T-helper 2 cell treated with Interferon-gamma antibody and Interleukin-4, amounts not matched to agents 5 μg/mL and 100 μg/mL, for 36 hours (primary cell): ENCODE measurements at regions not wholly inside any gene's neighbourhood (a gene's known extent, or its start where the extent isn't known, plus 50 kb on each side); places are given as distances from the start of the nearest gene placed in this dataset.
"Not testable (repeated sequence)": the region's sequence is repeated elsewhere in the genome, so short reads cannot be mapped to it uniquely, and the experiment has no call there.

Source experiments
- DNase-seq: peaks from one replicate; pipeline ENCODE4 v3.0.0; 2021; ENCODE audit warnings: low spot score
- H3K27ac Mint-ChIP-seq: one replicate; pipeline ENCODE4 v1.8.0; 2021; ENCODE audit warnings: mild to moderate bottlenecking, mixed read lengths
- H3K27me3 Mint-ChIP-seq: one replicate; pipeline ENCODE4 v1.8.0; 2021; ENCODE audit warnings: low read depth, mixed read lengths
- H3K36me3 Mint-ChIP-seq: one replicate; pipeline ENCODE4 v1.8.0; 2021; ENCODE audit warnings: low read depth, mixed read lengths
- H3K4me1 Mint-ChIP-seq: one replicate; pipeline ENCODE4 v1.8.0; 2021; ENCODE audit warnings: low read depth, mixed read lengths
- H3K4me3 Mint-ChIP-seq: one replicate; pipeline ENCODE4 v1.8.0; 2022; ENCODE audit warnings: mild to moderate bottlenecking, moderate library complexity, mixed read lengths
- H3K9me3 Mint-ChIP-seq: one replicate; pipeline ENCODE4 v1.8.0; 2021; ENCODE audit warnings: mixed read lengths

DNA sequence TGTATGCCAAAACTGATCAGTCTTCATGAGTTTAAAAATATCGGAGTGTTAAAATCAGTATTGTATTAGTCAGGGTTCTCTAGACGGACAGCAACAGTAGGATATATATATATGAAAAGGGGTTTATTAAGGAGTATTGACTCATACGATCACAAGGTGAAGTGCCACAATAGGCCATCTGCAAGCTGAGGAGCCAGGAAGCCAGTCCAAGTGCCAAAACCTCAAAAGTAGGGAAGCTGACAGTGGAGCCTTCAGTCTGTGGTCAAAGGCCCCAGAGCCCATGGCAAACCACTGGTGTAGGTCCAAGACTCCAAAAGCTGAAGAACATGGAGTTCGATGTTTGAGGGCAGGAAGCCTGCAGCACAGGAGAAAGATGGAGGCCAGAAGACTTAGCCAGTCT is 391.0 kb upstream of the CADM2 start:
- DNase-seq: no peak
- H3K4me1 Mint-ChIP-seq: no peaks in the 10 kb centered on the region
- H3K27ac Mint-ChIP-seq: no peak overlapping the region
- H3K36me3 Mint-ChIP-seq: no peaks in the 10 kb centered on the region
- no peaks in the 10 kb centered on the region for H3K27me3 Mint-ChIP-seq
- H3K4me3 Mint-ChIP-seq: no peak overlapping the region
- peaks cover 11% of the 10 kb centered on the region for H3K9me3 Mint-ChIP-seq

DNA sequence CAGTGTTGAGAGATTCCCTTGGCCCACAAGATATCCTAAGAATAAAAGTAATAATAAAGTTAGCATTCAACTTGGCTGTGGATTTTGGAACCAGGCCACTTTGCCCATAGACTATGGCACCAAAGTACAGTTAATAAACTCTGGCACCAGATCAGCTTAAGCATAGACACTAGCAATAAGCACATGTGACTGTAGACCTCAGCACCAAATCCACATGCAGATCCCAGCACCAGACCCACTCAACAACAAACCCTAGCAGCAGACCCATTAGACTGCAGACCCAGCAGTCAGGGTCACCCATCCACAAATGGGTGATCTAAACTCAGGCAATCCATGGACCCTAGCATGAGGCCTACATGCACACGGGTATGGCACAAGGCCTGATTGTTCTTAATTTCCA is 384.8 kb upstream of the CADM2 start:
- Mint-ChIP-seq H3K27me3 (no peaks in the 10 kb centered on the region), H3K36me3 (no peaks in the 10 kb centered on the region), H3K9me3 (peaks cover 52% of the 10 kb centered on the region), H3K4me1 (no peaks in the 10 kb centered on the region), H3K4me3 (no peak overlapping the region), H3K27ac (no peak overlapping the region)
- DNase-seq: no peak

DNA sequence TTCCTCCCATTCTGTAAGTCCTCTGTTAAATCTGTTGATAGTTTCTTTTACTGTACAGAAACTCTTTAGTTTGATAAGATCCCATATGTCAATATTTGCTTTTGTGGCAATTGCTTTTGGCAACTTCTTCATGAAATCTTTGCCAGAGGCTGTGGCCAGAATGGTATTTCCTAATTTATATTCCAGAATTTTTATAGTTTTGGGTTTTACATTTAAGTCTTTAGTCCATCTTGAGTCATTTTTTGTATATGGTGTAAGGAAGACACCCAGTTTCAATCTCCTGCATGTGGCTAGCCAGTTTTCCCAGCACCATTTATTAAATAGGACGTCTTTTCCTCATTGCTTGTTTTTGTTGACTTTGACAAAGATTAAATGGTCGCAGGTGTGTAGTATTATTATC is 372.4 kb upstream of the CADM2 start:
- H3K36me3 Mint-ChIP-seq: no peaks in the 10 kb centered on the region
- H3K9me3 Mint-ChIP-seq: peaks cover 43% of the 10 kb centered on the region
- H3K27me3 Mint-ChIP-seq: no peaks in the 10 kb centered on the region
- no peak overlapping the region for H3K27ac Mint-ChIP-seq
- H3K4me3 Mint-ChIP-seq: no peak overlapping the region
- no peaks in the 10 kb centered on the region for H3K4me1 Mint-ChIP-seq
- no peak for DNase-seq

DNA sequence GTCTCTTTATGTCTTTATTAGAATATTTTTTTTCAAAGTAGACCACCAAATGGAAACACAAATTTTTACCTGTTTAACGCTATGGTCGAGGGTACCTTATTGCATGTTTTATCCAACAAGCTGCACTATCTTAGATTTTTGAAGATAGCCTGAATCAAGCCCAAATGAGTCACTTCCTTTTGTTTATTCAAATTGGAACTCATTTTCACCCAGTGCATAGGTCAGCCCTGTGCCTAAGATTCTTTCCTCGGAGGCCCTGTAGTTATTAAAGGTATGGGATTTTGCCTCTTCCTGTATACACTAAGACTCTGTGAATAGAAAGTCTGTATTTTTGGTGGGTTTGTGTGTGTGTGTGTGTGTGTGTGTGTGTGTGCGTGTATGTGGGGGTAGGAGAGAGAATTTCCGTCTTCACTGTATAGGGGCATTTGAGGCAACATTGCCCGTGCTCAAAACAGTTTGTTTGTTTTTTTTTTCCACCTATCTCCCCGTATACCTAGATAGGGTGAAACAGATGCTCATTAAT is 358.0 kb upstream of the CADM2 start:
- no peaks in the 10 kb centered on the region for H3K27me3 Mint-ChIP-seq
- H3K27ac Mint-ChIP-seq: no peak overlapping the region
- no peaks in the 10 kb centered on the region for H3K4me1 Mint-ChIP-seq
- no peak overlapping the region for H3K4me3 Mint-ChIP-seq
- no peaks in the 10 kb centered on the region for H3K36me3 Mint-ChIP-seq
- DNase-seq: no peak
- H3K9me3 Mint-ChIP-seq: peaks cover 14% of the 10 kb centered on the region

DNA sequence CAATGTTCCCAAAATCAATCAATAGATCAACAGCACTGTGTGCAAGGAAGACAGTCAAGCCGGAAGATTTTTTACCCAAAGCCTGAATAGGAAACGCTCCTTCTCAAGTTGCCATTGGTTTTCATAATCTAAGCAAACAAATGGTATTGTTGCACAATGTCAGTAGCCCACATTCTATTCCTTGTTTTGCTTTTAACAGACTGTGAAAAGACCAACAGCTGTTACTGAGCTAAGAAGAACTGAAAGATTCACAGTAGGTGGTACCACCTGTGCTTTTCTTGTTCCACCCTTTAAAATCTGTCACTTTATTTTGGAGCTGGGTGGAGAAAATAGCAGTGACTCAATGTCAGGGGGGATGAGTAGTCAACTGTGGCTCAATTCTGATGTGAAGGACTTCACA is 357.5 kb upstream of the CADM2 start:
- no peak overlapping the region for H3K4me3 Mint-ChIP-seq
- no peaks in the 10 kb centered on the region for H3K4me1 Mint-ChIP-seq
- DNase-seq: no peak
- no peaks in the 10 kb centered on the region for H3K36me3 Mint-ChIP-seq
- H3K9me3 Mint-ChIP-seq: peaks cover 19% of the 10 kb centered on the region
- H3K27me3 Mint-ChIP-seq: no peaks in the 10 kb centered on the region
- no peak overlapping the region for H3K27ac Mint-ChIP-seq

DNA sequence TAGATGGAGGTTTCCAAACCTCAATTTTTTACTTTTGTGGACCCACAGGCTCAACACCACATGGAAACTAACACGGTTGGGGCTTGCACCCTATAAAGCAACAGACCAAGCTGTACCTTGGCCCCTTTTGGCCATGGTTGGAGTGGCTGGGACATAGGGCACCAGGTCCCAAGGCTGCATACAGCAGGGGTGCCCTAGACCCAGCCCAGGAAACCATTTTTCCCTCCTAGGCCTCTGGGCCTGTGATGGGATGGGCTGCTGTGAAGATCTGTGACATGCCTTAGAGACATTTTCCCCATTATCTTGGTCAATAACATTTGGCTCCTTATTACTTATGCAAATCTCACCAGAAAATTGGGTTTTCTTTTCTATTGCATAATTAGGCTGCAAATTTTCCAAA is 337.0 kb upstream of the CADM2 start:
- Mint-ChIP-seq H3K4me1 (no peaks in the 10 kb centered on the region), H3K27ac (no peak overlapping the region), H3K36me3 (no peaks in the 10 kb centered on the region), H3K27me3 (no peaks in the 10 kb centered on the region), H3K4me3 (no peak overlapping the region), H3K9me3 (peaks cover 23% of the 10 kb centered on the region)
- DNase-seq: no peak

DNA sequence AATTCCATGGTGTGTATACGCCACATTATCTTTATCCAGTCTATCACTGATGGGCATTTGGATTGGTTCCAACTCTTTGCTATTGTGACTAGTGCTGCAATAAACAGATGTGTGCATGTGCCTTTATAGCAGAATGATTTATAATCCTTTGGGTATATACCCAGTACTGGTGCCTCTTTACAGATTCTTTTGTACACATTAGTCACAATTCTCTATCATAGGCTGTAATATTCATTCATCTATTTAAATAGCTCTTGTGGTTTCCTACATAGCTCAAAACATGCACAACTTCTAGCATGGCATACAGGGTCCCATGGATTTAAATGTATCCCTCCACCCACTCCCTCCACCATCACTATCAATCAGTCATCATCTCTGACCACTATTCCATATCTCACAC is 324.1 kb upstream of the CADM2 start:
- Mint-ChIP-seq H3K9me3 (peaks cover 38% of the 10 kb centered on the region), H3K36me3 (no peaks in the 10 kb centered on the region), H3K4me3 (no peak overlapping the region), H3K27me3 (no peaks in the 10 kb centered on the region), H3K27ac (no peak overlapping the region), H3K4me1 (no peaks in the 10 kb centered on the region)
- DNase-seq: no peak

DNA sequence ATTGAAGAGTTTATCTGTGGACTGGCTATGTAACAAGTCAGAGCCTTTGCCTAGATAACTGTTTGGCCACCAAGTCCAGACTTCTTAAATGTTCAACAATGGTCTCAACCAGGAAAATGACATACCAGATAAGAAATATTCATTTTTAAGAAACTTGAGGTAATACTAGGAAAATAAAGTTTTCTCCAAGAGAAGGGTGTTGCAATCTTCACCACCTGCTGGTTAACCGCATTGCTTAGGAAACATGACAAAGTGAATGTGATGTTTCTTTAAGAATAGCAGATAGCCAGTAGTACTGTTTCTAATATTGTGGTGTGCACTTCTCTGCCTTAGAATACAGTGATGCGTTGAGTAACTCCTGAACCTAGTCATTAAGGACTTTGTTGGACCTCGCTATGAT is 321.5 kb upstream of the CADM2 start:
- DNase-seq: no peak
- Mint-ChIP-seq H3K9me3 (peaks cover 43% of the 10 kb centered on the region), H3K27ac (no peak overlapping the region), H3K36me3 (no peaks in the 10 kb centered on the region), H3K4me1 (no peaks in the 10 kb centered on the region), H3K27me3 (no peaks in the 10 kb centered on the region), H3K4me3 (no peak overlapping the region)

DNA sequence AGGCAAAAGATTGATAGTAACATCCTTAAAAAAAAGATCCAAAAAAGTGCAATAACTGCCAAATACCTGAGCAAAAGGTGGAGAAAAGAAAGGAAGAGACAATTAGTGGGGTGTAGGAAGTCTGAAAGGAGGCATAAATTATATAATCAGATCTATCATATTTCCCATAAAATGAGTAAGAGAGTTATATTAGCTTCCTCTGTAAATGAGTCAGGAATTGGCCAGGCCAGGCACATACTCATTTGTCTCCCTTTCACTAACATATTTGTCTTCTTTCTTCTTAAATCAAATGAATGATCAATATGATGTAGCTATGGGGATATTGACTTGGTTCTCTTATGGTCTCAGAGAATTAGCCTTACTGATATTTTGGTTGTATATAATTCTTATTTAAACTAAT is 292.3 kb upstream of the CADM2 start:
- Mint-ChIP-seq H3K27me3 (no peaks in the 10 kb centered on the region), H3K4me1 (no peaks in the 10 kb centered on the region), H3K27ac (no peak overlapping the region), H3K4me3 (no peak overlapping the region), H3K36me3 (no peaks in the 10 kb centered on the region), H3K9me3 (peaks cover 19% of the 10 kb centered on the region)
- DNase-seq: no peak

DNA sequence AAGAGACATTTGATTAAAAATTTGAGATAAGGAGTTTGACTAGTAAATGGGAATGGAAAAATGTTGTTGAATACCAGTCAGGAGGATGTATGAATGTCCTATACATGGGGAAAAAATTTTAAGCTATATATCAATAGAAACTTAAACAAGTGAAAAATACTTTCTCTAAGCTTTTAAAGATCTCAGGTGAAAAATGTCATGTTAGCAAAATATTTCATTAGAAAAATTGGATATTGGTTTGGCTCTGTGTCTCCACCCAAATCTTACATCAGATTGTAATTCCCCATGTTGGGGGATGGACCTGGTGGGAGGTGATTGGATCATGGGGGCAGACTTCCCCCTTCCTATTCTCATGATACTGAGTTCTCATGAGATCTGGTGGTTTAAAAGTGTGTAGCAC is 279.6 kb upstream of the CADM2 start:
- no peaks in the 10 kb centered on the region for H3K27me3 Mint-ChIP-seq

DNA sequence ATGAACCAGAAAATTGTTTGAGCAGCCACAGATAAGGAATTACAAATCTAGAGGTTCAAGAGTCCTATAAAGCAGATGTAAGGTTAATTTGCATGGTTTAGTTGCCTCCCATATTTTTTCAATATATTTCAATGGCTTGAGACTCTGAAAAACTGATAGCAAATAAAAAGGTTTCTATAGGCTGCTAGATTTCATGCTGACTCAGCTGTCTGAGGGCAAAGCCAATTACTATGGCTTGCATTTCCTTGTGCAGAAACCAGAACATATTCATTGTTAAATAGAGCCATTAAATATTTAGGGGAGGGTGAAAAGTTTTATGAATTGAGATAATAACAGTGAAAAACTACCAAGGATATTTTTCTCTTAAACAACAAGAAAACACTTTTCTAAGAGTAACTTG is 278.1 kb upstream of the CADM2 start:
- peaks cover 35% of the 10 kb centered on the region for H3K9me3 Mint-ChIP-seq
- no peak overlapping the region for H3K4me3 Mint-ChIP-seq
- H3K4me1 Mint-ChIP-seq: no peaks in the 10 kb centered on the region
- DNase-seq: no peak
- H3K36me3 Mint-ChIP-seq: no peaks in the 10 kb centered on the region
- no peaks in the 10 kb centered on the region for H3K27me3 Mint-ChIP-seq
- H3K27ac Mint-ChIP-seq: no peak overlapping the region

More for the DNA sequence above, 279.6 kb upstream of the CADM2 start:
- Mint-ChIP-seq H3K9me3 (peaks cover 48% of the 10 kb centered on the region), H3K36me3 (no peaks in the 10 kb centered on the region), H3K4me1 (no peaks in the 10 kb centered on the region), H3K27ac (no peak overlapping the region), H3K4me3 (no peak overlapping the region)
- DNase-seq: no peak

DNA sequence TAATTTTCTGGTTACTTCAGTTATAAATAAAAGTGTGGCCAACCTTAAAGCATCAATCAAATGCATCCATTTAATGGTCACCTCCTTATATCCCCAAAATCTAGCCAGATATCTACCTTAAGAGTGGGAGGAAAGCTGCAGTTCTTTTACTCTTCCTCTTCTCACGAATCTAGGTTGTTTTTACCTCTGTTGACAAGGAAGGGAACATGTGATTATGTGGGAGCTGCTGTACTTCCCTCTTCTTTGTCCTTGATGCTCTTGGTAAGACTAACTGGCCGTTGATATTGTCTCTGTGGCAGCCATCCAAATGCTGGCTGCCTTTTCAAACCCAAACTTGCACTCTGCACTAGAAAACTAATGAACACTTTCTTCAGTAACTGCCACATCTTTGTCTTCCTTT is 275.3 kb upstream of the CADM2 start:
- Mint-ChIP-seq H3K36me3 (no peaks in the 10 kb centered on the region), H3K27me3 (no peaks in the 10 kb centered on the region), H3K4me3 (no peak overlapping the region), H3K9me3 (peaks cover 28% of the 10 kb centered on the region), H3K27ac (no peak overlapping the region), H3K4me1 (no peaks in the 10 kb centered on the region)
- no peak for DNase-seq

DNA sequence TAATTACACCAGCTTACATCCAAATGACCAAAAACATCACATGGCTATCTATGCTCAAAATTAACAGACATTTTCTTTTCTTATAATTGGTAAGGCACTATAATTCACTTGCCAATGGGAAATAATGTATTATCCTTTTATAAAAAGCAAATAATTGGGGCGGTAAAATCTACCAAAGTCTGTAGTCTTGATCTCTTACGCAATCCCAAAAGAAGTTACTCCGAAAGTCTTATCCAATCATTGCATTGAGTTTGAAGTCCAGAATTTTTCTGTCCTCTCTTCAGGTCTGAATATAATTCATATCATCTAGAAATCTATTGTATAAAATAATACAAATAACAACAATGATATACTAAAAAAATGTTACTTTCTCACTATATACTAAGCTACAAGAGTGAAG is 273.3 kb upstream of the CADM2 start:
- Mint-ChIP-seq H3K36me3 (no peaks in the 10 kb centered on the region), H3K4me1 (no peaks in the 10 kb centered on the region), H3K27me3 (no peaks in the 10 kb centered on the region), H3K27ac (no peak overlapping the region), H3K9me3 (peaks cover 21% of the 10 kb centered on the region), H3K4me3 (no peak overlapping the region)
- DNase-seq: no peak

DNA sequence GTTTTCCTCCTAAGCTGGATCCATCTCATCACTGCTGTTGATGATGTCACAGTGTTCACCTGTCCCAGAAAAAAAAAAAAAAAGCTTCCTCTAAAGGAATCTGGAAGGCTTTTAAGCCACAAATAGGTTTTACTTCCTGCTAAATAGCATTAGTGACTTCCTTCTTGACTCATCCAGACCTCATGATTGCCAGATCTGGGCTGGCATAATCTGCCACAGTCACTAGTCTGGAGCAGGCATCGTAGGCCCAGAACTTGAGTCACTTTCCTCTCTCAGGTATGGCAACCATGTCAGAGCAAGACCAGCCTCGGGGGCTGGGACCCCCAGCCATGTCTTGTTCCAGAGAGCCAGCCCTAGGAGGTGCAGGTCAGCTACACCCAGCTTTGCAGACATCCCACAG is 266.5 kb upstream of the CADM2 start:
- peaks cover 28% of the 10 kb centered on the region for H3K9me3 Mint-ChIP-seq
- no peak overlapping the region for H3K27ac Mint-ChIP-seq
- no peak for DNase-seq
- no peaks in the 10 kb centered on the region for H3K27me3 Mint-ChIP-seq
- H3K4me1 Mint-ChIP-seq: no peaks in the 10 kb centered on the region
- no peaks in the 10 kb centered on the region for H3K36me3 Mint-ChIP-seq
- no peak overlapping the region for H3K4me3 Mint-ChIP-seq

DNA sequence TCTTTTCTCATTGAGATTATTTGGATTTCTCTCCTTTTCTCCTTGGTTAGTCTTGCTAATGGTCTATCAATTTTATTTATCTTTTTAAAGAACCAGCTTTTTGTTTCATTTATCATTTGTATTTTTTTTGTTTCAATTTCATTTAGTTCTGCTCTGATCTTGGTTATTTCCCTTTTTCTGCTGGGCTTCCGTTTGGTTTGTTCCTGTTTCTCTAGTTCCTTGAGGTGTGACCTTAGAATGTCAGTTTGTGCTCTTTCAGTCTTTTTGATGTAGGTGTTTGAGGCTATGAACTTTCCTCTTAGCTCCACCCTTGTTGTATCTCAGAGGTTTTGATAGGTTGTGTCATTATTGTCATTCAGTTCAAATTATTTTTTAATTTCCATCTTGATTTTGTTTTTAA is 248.5 kb upstream of the CADM2 start:
- not testable (repeated sequence) for H3K4me1 Mint-ChIP-seq, H3K27me3 Mint-ChIP-seq, H3K27ac Mint-ChIP-seq, H3K36me3 Mint-ChIP-seq, H3K4me3 Mint-ChIP-seq, DNase-seq
- H3K9me3 Mint-ChIP-seq: peaks cover 50% of the 10 kb centered on the region
